ENCODE measurements at regions not wholly inside any gene's neighbourhood (a gene's known extent, or its start where the extent isn't known, plus 50 kb on each side); places are given as distances from the start of the nearest gene placed in this dataset.

GRCh38 chr13:99124046-99124400 lies 76.6 kb upstream of the UBAC2 start:
- no peak overlapping the region for H3K4me2 ChIP-seq (ENCODE audit: low read depth, low read length)
- no peaks in the 10 kb centered on the region for H3K4me1 ChIP-seq (ENCODE audit: insufficient read depth, low read length)
- FAIRE-seq, result no peak
- CTCF ChIA-PET (ENCODE audit: low intra/inter-chr PET ratio, low total read pairs), result no interaction called here
- 0% methylated on average over 1 of the region's 1 CpG for WGBS (ENCODE audit: low lambda C conversion rate)
- no peaks in the 10 kb centered on the region for H4K20me1 ChIP-seq (ENCODE audit: insufficient read depth, low read length)
- H3K4me3 ChIP-seq (replicated peaks in 1 of 3; ENCODE audit: insufficient read depth in 1 of 3, low read depth in 2 of 3, low read length in 3 of 3), result no peak overlapping the region
- H3K36me3 ChIP-seq (replicated peaks in 1 of 2; ENCODE audit: control insufficient read depth in 1 of 2, insufficient read depth in 2 of 2, low read length in 2 of 2), result no peaks in the 10 kb centered on the region
- peaks cover 0 to 14% of the 10 kb centered on the region in 2 experiments; a peak in 3 of 5 replicates for H3K27me3 ChIP-seq (ENCODE audit: control insufficient read depth in 1 of 2, insufficient read depth in 2 of 2, low read length in 2 of 2)
- POLR2A ChIA-PET, result no interaction called here
- intact Hi-C loops (cut with micrococcal nuclease; ENCODE audit: unreplicated experiment) (no loop called here), in situ Hi-C loops (cut with HindIII; ENCODE audit: extremely low pct_ligation_motif_present, low pct_unique_long_range_greater_than_20kb) (no loop called here)
- no peaks in the 10 kb centered on the region for H3K9me3 ChIP-seq (ENCODE audit: low read length)
- H3K9ac ChIP-seq (ENCODE audit: insufficient read depth, low read depth, low read length), result no peak overlapping the region
- TF ChIP-seq SMAD3 (CRISPR knock-in tag; IDR thresholded peaks at IDR 0.05), result no peak
- no peak for TF ChIP-seq ZNF609 (CRISPR knock-in tag; IDR thresholded peaks at IDR 0.05; ENCODE audit: borderline replicate concordance)
- TF ChIP-seq NFE2L1 (CRISPR knock-in tag; IDR thresholded peaks at IDR 0.05; ENCODE audit: borderline replicate concordance), result no peak
- no peak overlapping the region for H2AFZ ChIP-seq (ENCODE audit: low read length)
- no peak for DNase-seq (ENCODE audit: low spot score)
- BruUV-seq (replicated peaks), result no TSS peak
- ATAC-seq, result no peak
- H3K79me2 ChIP-seq (ENCODE audit: insufficient read depth, low read length), result no peaks in the 10 kb centered on the region
- H3K27ac ChIP-seq (ENCODE audit: extremely low read length, insufficient read depth, low read length), result no peak overlapping the region

- in situ Hi-C loops (cut with HindIII; ENCODE audit: extremely low pct_ligation_motif_present, low pct_unique_long_range_greater_than_20kb), result no loop called here
- no peak for ATAC-seq
- TF ChIP-seq CREB1 (IDR thresholded peaks at IDR 0.05) (no peak), CREB1 (CRISPR knock-in tag; IDR thresholded peaks at IDR 0.05) (no peak), ARID4A (CRISPR knock-in tag; IDR thresholded peaks at IDR 0.05; ENCODE audit: borderline replicate concordance) (no peak), SMYD3 (CRISPR knock-in tag; IDR thresholded peaks at IDR 0.05) (no peak), ZNF672 (CRISPR knock-in tag; IDR thresholded peaks at IDR 0.05) (no peak), HDAC2 (CRISPR knock-in tag; IDR thresholded peaks at IDR 0.05) (no peak), PITX1 (CRISPR knock-in tag; IDR thresholded peaks at IDR 0.05) (no peak), PAX8 (CRISPR knock-in tag; IDR thresholded peaks at IDR 0.05; ENCODE audit: borderline replicate concordance) (no peak)
Measured at GRCh38 chr13:99124794-99125316, 75.8 kb upstream of the UBAC2 start.

More at GRCh38 chr13:99124794-99125316, 75.8 kb upstream of the UBAC2 start:
- H3K79me2 ChIP-seq (ENCODE audit: insufficient read depth, low read length), result no peaks in the 10 kb centered on the region
- peaks cover 0 to 14% of the 10 kb centered on the region in 2 experiments; a peak in 3 of 5 replicates for H3K27me3 ChIP-seq (ENCODE audit: control insufficient read depth in 1 of 2, insufficient read depth in 2 of 2, low read length in 2 of 2)
- H2AFZ ChIP-seq (ENCODE audit: low read length), result no peak overlapping the region
- intact Hi-C loops (cut with micrococcal nuclease; ENCODE audit: unreplicated experiment), result no loop called here
- CTCF ChIA-PET (ENCODE audit: low intra/inter-chr PET ratio, low total read pairs), result no interaction called here
- H3K9ac ChIP-seq (ENCODE audit: insufficient read depth, low read depth, low read length), result no peak overlapping the region
- 26% methylated on average over 9 of the region's 9 CpGs for WGBS (ENCODE audit: low lambda C conversion rate)
- no peak for DNase-seq (ENCODE audit: low spot score)
- H3K36me3 ChIP-seq (replicated peaks in 1 of 2; ENCODE audit: control insufficient read depth in 1 of 2, insufficient read depth in 2 of 2, low read length in 2 of 2), result no peaks in the 10 kb centered on the region
- H3K27ac ChIP-seq (ENCODE audit: extremely low read length, insufficient read depth, low read length), result no peak overlapping the region
- H3K4me2 ChIP-seq (ENCODE audit: low read depth, low read length), result no peak overlapping the region
- no peaks in the 10 kb centered on the region for H4K20me1 ChIP-seq (ENCODE audit: insufficient read depth, low read length)
- H3K4me1 ChIP-seq (ENCODE audit: insufficient read depth, low read length), result no peaks in the 10 kb centered on the region
- H3K4me3 ChIP-seq (replicated peaks in 1 of 3; ENCODE audit: insufficient read depth in 1 of 3, low read depth in 2 of 3, low read length in 3 of 3), result no peak overlapping the region
- H3K9me3 ChIP-seq (ENCODE audit: low read length), result no peaks in the 10 kb centered on the region
- BruUV-seq (replicated peaks), result no TSS peak
- FAIRE-seq, result no peak
- POLR2A ChIA-PET, result no interaction called here

Data from HepG2 (cell line).